ENCODE measurements at regions not wholly inside any gene's neighbourhood (a gene's known extent, or its start where the extent isn't known, plus 50 kb on each side); places are given as distances from the start of the nearest gene placed in this dataset.

GRCh38 chr9:78767490-78767889 lies 470.6 kb downstream of the PSAT1 start:
- TF ChIP-seq, protein P1, sequence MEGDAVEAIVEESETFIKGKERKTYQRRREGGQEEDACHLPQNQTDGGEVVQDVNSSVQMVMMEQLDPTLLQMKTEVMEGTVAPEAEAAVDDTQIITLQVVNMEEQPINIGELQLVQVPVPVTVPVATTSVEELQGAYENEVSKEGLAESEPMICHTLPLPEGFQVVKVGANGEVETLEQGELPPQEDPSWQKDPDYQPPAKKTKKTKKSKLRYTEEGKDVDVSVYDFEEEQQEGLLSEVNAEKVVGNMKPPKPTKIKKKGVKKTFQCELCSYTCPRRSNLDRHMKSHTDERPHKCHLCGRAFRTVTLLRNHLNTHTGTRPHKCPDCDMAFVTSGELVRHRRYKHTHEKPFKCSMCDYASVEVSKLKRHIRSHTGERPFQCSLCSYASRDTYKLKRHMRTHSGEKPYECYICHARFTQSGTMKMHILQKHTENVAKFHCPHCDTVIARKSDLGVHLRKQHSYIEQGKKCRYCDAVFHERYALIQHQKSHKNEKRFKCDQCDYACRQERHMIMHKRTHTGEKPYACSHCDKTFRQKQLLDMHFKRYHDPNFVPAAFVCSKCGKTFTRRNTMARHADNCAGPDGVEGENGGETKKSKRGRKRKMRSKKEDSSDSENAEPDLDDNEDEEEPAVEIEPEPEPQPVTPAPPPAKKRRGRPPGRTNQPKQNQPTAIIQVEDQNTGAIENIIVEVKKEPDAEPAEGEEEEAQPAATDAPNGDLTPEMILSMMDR (IDR thresholded peaks at IDR 0.05; ENCODE audit: extremely low read depth in 1 of 2, insufficient read depth in 1 of 2, low read depth in 1 of 2, low read length in 2 of 2), result no peak
- no peak for TF ChIP-seq JUN (IDR thresholded peaks at IDR 0.05; ENCODE audit: borderline replicate concordance, insufficient read depth, insufficient read length, low read depth)
- no peak for TF ChIP-seq POLR2AphosphoS5 (IDR thresholded peaks at IDR 0.05; ENCODE audit: insufficient read depth, low read depth, low read length)
- TF ChIP-seq POLR2A (IDR thresholded peaks at IDR 0.05; ENCODE audit: low read depth, low read length), result no peak
- TF ChIP-seq MYC (IDR thresholded peaks at IDR 0.05; ENCODE audit: low read depth, low read length), result no peak
- TF ChIP-seq EZH2 (IDR thresholded peaks at IDR 0.05; ENCODE audit: borderline replicate concordance, low read depth, low read length, severe bottlenecking), result no peak
- TF ChIP-seq MAX (IDR thresholded peaks at IDR 0.05; ENCODE audit: insufficient read depth, insufficient read length), result no peak
- no peak for TF ChIP-seq GATA2 (IDR thresholded peaks at IDR 0.05; ENCODE audit: insufficient read depth, insufficient read length, low read depth, low read length)
